ENCODE measurements at regions not wholly inside any gene's neighbourhood (a gene's known extent, or its start where the extent isn't known, plus 50 kb on each side); places are given as distances from the start of the nearest gene placed in this dataset.

- TF ChIP-seq, protein P1, sequence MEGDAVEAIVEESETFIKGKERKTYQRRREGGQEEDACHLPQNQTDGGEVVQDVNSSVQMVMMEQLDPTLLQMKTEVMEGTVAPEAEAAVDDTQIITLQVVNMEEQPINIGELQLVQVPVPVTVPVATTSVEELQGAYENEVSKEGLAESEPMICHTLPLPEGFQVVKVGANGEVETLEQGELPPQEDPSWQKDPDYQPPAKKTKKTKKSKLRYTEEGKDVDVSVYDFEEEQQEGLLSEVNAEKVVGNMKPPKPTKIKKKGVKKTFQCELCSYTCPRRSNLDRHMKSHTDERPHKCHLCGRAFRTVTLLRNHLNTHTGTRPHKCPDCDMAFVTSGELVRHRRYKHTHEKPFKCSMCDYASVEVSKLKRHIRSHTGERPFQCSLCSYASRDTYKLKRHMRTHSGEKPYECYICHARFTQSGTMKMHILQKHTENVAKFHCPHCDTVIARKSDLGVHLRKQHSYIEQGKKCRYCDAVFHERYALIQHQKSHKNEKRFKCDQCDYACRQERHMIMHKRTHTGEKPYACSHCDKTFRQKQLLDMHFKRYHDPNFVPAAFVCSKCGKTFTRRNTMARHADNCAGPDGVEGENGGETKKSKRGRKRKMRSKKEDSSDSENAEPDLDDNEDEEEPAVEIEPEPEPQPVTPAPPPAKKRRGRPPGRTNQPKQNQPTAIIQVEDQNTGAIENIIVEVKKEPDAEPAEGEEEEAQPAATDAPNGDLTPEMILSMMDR (conservative IDR thresholded peaks at IDR 0.05; ENCODE audit: low read length): no peak
- TF ChIP-seq EZH2phosphoT487 (IDR thresholded peaks at IDR 0.05; ENCODE audit: borderline replicate concordance): no peak
These were observed 124.3 kb downstream of the FOXD2 start for GRCh38 chr1:47562147-47562546.

Measured in Loucy (cell line).